Dermis blood vessel endothelial cell (primary cell): ENCODE measurements at regions not wholly inside any gene's neighbourhood (a gene's known extent, or its start where the extent isn't known, plus 50 kb on each side); places are given as distances from the start of the nearest gene placed in this dataset.

Experiments
- DNase-seq: peaks from one replicate; pipeline ENCODE4 v3.0.0; 2010

GRCh38 chr5:18119156-18119785, 485.0 kb downstream of the TAF11L14 start:
- no peak for DNase-seq

GRCh38 chr5:18141222-18141621, 507.0 kb downstream of the TAF11L14 start:
- no peak for DNase-seq

GRCh38 chr5:18142831-18143230, 508.6 kb downstream of the TAF11L14 start:
- no peak for DNase-seq

- DNase-seq: no peak
Observed at GRCh38 chr5:18152671-18153070, 518.4 kb downstream of the TAF11L14 start.

- no peak for DNase-seq
Observed at GRCh38 chr5:18158166-18158565, 523.9 kb downstream of the TAF11L14 start.

- DNase-seq: no peak
Observed at GRCh38 chr5:18159331-18159730, 525.1 kb downstream of the TAF11L14 start.

- DNase-seq: no peak
Observed at GRCh38 chr5:18171684-18172083, 537.4 kb downstream of the TAF11L14 start.

GRCh38 chr5:18179579-18179978, 545.3 kb downstream of the TAF11L14 start:
- DNase-seq: no peak

GRCh38 chr5:18181575-18181974, 547.3 kb downstream of the TAF11L14 start:
- no peak for DNase-seq

GRCh38 chr5:18195910-18196309, 561.6 kb downstream of the TAF11L14 start:
- DNase-seq: no peak

GRCh38 chr5:18197734-18198133, 563.5 kb downstream of the TAF11L14 start:
- no peak for DNase-seq

- no peak for DNase-seq
Observed at GRCh38 chr5:18202164-18202563, 567.9 kb downstream of the TAF11L14 start.

GRCh38 chr5:18203296-18203695, 569.0 kb downstream of the TAF11L14 start:
- no peak for DNase-seq

GRCh38 chr5:18213666-18214065, 579.4 kb downstream of the TAF11L14 start:
- no peak for DNase-seq

GRCh38 chr5:18216016-18216415, 581.8 kb downstream of the TAF11L14 start:
- no peak for DNase-seq

- no peak for DNase-seq
Observed at GRCh38 chr5:18216729-18217128, 582.5 kb downstream of the TAF11L14 start.

- no peak for DNase-seq
Observed at GRCh38 chr5:18219241-18219640, 585.0 kb downstream of the TAF11L14 start.

GRCh38 chr5:18220631-18221030, 586.4 kb downstream of the TAF11L14 start:
- no peak for DNase-seq

- no peak for DNase-seq
Observed at GRCh38 chr5:18236386-18236785, 602.1 kb downstream of the TAF11L14 start.

GRCh38 chr5:18238321-18238720, 604.1 kb downstream of the TAF11L14 start:
- no peak for DNase-seq

- DNase-seq: no peak
Observed at GRCh38 chr5:18240971-18241370, 606.7 kb downstream of the TAF11L14 start.

- no peak for DNase-seq
Observed at GRCh38 chr5:18243846-18244245, 609.6 kb downstream of the TAF11L14 start.

GRCh38 chr5:18244309-18244708, 610.0 kb downstream of the TAF11L14 start:
- no peak for DNase-seq

GRCh38 chr5:18252559-18252958, 618.3 kb downstream of the TAF11L14 start:
- DNase-seq: no peak
